ENCODE measurements at regions not wholly inside any gene's neighbourhood (a gene's known extent, or its start where the extent isn't known, plus 50 kb on each side); places are given as distances from the start of the nearest gene placed in this dataset.
"Not testable (repeated sequence)": the region's sequence is repeated elsewhere in the genome, so short reads cannot be mapped to it uniquely, and the experiment has no call there.

DNA sequence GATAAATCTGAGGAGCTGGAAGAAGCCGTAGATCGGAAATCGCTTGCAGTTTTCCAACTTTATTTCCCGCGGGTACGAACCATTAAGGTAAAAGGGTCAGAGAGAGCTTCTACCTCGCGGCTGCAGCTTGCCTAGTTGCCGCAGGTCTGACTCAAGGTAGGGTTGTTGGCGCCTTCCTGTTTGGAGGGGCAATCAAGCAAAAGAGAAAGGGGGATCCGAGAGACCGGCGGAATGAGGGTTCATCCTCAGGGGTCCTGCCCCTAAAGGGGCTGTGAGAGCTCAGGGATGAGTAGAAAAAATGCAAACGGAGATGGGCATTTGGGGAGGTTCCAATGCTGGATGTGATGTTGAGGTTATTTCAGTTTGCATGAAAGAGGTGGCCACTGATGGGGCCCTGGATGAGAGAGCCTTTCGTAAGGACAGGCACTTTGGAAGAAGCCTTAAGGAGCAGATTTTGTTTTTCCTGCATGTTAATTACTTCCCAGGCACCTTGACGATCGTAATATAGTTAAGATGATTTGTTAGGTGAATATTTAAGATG, 265.4 kb downstream of the CGGBP1 start:
- DNase-seq (ENCODE audit: low read depth in 2 of 2) = no peak

DNA sequence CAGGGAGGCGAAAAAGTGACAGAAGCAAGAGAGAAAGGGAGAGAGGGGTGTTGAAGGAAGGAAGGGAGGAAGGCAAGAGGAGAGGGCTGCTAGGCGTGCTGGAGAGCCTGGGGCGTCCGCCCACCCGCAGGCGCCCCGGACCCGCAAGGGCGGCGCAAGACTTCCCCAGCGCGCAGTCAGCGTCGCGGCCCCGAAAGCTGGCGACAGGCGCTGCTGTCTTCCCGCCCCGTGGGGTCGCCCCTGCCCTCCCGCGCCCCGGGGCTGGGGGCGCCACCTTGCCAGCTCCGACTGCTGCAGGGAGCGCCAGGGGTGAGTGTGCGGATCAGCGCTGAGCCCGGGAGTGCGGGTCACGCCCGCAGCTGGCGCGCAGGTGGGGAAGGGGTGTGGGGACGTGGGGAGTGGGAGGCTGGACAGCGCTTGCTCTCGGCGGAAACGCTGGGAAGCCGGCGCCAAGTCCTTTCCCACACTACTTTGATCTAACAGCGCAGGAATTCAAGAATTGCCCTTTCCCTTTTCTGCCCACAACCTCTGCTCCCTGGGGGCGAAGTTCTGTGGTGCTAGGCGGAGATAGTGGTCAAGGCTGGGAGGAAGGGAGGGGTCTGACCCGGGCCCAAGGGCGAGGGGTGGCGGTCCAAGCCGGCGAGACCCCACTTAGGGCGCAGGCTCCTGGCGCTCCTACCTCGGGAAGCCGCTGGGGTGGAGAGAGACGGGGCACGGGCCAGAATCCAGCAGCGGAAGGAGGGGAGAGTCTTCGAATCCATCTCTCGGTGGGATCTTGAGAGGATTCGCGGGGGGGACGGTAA, 266.1 kb downstream of the CGGBP1 start, which contains the start of gene HTR1F:
Gene HTR1F, plus strand, starts transcription at position 173 of the 803 bp plus-strand sequence.
- DNase-seq (ENCODE audit: low read depth in 2 of 2) = no peak

DNA sequence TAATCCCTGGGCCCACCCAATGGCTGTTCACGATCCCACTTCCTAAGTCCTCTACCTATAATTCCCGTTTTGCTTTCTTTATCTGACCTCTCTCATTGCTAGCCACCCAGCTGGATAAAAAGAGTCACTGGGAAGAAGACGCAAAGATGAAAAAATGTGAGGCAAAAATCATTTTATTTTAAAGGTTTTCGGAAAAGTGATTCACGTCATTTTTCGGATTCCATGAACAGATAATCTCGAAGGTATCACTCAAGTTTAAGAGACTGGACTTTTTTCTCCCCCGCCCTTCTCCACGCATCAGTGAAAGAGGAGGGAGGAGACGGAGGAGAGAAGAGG, 266.6 kb downstream of the CGGBP1 start:
- DNase-seq (ENCODE audit: low read depth in 2 of 2) = no peak

DNA sequence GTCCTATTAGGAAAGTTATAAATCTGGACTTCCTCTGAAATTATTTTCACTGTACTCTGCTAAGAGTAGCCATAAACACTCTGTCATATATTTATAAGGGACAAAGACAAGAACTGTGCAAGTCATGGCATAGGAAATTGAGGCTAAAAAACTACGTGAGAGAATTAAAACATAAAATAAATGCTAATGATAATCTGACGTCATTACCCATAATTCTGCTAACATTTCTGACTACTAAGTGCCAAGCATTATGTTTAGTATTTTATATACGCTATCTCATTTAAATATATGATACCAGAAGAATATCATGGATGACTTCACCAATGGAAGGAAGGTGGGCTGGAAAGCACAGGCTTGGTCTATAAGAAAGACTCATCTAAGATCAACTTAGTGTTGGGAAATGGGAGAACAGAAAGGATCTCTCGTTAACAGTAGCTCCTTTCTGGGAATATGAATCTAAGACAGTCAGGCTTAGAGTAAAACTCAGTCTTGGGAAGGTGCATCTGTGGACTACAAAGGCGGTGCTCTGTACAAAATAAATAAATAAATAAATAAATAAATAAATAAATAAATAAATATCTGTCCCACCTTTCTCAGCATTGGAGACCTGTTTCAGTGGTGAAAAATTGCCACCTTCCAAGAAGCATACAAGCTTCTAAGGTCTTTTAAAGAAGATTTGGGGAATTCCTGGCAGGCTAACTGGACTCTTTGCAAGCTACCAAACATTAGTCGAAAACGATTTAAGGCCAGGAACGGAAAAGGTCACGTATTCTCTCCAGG, 267.4 kb downstream of the CGGBP1 start:
- no peak for DNase-seq (ENCODE audit: low read depth in 2 of 2)

DNA sequence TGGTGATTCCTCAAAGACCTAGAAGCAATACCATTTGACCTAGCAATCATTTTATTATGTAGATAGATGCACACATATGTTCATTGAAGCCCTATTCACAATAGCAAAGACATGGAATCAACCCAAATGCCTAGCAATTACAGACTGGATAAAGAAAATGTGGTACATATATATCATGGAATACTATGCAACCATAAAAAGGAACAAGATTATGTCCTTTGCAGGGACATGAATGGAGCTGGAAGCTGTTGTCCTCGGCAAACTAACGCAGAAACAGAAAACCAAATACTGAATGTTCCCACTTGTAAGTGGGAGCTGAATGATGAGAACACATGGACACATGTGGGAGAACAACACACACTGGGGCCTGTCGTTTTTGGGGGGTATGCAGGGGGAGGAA, 269.8 kb downstream of the CGGBP1 start:
- not testable (repeated sequence) for DNase-seq (ENCODE audit: low read depth in 2 of 2)

DNA sequence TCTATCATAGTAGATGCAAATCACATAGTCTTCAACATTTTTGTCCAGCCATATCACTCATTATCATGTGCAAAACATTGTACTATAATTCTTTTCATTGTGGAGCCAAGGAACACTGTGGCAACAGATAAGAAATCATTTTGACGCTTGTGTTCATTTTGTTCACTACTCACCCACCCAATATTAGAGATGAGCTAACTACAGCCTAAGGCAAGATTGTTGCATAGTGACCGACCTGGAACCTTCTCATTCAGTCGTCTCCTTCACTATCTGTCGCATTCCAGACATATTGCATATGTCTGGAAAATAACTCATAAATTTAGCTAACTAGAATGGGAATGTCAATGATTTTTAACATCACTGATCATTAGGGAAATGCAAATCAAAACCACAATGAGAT, 270.3 kb downstream of the CGGBP1 start:
- DNase-seq (ENCODE audit: low read depth in 2 of 2) = no peak

DNA sequence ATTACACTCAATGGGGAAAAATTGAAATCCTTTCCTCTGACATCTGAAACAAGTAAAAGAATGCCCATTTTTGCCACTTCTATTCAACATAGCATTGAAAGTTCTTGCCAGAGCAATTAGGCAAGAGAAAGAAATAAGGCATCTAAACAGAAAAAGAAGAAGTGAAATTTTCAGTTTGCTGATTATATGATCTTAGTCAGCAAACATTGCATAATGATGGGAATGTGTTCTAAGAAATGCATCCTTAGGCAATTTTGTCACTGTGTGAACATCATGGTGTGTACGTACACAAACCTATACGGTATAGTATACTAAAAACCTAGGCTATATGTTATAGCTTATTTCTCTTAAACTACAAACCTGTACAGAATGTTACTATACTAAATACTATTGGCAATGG, 278.0 kb downstream of the CGGBP1 start:
- no peak for DNase-seq (ENCODE audit: low read depth in 2 of 2)

DNA sequence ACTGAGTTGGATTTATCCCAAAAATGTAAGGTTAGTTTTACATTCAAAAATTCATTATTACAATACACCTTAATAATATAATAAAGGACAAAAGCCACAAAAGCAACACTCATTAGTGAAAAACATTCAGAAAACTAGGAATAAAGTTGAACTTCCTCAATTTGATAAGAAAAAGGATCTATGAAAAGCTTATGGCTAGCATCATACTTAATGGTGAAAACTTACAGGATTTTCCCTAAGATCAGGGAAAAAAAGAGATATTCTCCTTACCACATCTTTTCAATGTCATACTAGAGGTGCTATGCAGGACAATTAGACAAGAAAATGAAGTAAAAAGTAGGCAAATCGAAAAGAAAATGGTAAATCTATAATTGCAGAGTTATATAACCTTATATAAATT, 279.9 kb downstream of the CGGBP1 start:
- no peak for DNase-seq (ENCODE audit: low read depth in 2 of 2)

DNA sequence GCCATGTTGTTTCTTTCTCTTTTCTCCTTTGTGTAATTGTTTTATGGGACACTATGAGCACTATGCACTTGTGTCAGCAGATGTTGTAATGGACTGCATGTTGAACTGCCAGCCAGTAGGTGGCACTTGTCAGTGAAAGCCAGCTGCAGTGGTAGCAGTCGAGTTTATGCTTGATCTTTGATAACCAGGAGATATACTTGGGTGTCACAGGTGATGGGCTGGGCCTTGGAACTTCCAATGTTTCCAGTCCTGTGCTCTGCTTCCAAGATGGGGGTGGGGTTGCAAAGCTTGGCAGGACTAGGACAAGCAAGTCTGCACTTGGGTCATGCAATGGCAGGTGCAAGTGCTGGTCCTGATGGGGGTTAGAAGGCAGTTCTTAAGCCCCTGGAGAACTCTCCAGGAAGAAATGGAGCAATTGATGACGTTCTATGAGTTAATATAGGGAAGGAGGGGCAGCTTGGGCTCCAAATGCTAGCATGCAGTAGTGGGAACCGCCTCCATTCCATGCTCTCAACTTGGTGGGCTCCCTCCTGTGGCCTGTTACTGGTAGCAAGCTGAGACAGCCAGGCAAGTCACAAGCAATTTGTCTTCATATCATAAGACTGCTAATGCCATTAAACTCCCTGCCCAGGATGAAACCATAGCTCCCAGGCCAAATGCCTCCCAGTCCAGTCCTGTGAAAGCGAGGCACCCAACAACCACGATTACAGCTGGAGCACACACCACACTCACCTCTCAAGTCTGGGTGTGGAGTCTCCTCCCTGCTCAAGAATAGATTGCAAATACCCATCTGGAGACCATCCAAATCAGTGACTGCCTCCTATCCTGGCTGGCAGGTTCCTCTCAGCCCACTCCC, 287.2 kb downstream of the CGGBP1 start:
- DNase-seq (ENCODE audit: low read depth in 2 of 2) = no peak

DNA sequence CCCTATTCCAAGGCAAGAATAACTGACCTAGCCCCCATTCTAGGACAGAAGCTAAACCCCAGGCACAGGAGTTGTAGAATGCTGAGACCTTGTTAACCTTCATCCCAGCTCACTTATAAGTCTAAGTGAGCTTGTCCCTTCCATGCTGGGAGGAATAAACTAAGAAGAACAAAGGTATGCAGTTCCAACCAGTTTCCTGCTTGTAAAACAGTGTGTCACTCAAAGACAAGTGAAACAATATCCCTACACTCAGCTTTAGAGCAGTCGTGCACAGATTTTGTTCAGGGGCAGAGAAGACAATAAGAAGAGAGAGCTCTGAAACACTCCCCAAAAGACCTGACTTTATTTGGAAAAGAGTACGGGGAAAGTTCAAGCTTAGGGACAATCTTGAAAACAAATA, 292.1 kb downstream of the CGGBP1 start:
- no peak for DNase-seq (ENCODE audit: low read depth in 2 of 2)

DNA sequence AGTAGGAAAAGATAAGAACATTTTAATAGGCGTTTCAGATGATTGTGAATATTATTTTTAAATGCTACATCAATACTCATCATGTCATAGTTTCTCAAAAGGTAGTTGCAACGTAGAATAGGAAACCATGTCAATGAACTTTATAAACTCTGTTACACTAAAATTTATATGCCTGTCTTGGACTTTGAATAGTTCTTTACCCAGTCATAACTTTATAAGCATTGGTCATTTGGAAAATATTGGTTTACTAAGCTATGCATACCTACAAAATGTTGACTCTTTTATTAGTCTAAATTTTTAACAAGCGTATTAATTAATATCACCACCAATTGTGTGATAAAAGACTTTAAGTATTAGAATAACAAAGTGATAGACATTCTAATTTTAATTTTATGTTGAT, 293.5 kb downstream of the CGGBP1 start:
- DNase-seq (ENCODE audit: low read depth in 2 of 2) = no peak

DNA sequence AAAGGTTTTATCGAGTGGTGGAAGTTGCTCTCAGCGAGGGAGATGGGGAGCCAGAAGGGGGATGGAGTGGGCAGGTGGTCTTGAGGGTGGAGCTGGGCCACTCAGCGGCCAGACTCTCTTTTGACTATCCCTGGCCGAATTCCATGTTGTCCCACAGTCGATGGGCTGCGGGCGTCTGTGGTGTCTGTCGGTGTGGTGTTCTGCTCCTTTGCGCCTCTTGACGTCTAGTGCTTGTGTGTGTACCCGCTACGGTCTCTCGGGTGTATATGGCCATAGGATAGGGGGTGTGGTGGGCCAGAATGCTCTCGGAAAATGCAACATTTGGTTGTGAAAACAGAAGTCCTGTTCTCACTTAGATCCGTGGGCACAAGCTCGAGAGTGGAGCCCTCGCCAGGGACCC, 297.0 kb downstream of the CGGBP1 start:
- no peak for DNase-seq (ENCODE audit: low read depth in 2 of 2)

DNA sequence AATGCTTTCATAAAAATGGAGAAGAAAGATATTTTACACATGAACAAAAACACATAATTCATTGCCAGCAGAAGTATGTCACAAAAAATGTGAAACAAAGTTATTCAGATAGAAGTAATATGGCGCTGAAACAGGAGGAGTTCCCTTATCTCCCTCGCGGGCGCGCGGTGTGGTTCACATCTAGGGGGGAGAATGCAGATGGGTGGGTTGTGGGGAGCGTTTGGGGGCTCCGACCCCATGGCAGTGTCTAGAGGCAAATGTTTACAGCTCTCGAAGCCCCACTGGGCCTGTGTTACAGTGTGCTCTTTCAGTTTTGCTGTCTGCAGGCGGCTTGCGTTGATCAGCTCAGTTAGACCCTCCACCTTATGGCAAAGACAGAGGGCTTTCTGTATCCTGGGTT, 297.5 kb downstream of the CGGBP1 start:
- DNase-seq (ENCODE audit: low read depth in 2 of 2) = no peak

DNA sequence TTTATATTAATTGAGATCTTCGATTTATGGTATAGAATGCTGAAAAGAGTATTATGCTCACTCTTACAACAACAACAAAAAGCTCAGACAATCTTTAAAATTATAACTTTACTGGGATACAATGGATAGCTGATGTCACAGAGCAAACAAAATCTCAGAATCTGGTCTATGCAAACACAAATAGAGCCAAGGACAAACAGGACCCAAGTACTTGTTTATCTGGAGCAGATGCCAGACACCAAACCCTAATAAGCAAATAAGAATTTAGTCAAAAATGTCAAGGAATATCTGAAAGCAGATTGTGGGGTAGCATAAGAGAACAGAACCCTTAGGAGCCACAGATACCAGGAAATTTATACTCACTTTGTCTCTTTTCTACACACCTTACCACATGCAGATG, 302.2 kb downstream of the CGGBP1 start:
- DNase-seq (ENCODE audit: low read depth in 2 of 2) = no peak

DNA sequence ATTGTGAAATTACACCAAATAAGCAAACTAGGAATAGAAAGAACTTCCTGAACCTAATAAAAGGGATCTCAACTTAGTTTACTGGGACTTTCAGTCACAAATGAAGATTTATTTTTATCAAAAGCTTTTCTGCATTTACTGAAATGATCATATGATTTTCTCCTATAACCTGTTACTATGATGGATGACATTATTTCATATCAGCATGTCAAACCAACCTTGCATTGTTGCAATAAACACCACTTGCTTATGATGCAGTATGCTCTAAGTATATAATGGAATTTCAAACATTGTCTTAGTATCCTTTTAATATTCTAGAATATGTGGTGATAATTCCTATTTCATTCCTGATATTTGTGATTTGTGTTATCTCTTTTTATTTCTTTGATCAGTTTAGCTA, 303.0 kb downstream of the CGGBP1 start:
- no peak for DNase-seq (ENCODE audit: low read depth in 2 of 2)

DNA sequence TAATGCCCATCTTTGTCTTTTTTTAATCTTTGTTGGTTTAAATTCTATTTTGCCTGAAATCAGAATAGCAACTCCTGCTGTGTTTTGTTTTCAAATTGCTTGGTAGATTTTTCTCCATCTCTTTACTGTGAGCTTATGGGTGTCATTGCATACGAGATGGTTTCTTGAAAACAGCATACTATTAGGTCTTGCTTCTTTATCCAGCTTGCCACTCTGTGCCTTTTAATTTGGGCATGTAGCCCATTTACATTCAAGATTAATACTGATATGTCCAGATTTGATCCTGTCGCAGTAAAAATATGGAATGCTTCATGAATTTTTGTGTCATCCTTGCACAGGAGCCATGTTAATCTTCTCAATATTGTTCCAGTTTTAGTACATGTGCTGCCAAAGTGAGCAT, 316.6 kb downstream of the CGGBP1 start:
- DNase-seq (ENCODE audit: low read depth in 2 of 2) = no peak

DNA sequence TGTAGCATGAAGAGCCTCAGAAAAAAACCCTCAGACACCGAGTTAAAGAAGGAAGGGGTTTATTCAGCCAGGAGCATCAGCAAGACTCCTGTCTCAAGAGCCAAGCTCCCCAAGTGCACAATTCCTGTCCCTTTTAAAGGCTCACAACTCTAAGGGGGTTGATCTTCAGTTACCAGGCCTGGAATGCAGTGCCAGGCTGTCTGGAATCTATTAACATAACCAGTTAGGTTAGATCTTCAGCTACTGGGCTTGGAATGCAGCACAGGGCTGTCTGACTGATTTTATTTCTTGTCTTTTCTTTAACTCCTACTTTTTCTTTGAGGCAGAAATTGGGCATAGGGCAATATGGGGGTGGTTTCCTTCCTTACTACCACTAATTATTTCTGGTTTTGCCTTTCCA, 317.9 kb downstream of the CGGBP1 start:
- not testable (repeated sequence) for DNase-seq (ENCODE audit: low read depth in 2 of 2)

DNA sequence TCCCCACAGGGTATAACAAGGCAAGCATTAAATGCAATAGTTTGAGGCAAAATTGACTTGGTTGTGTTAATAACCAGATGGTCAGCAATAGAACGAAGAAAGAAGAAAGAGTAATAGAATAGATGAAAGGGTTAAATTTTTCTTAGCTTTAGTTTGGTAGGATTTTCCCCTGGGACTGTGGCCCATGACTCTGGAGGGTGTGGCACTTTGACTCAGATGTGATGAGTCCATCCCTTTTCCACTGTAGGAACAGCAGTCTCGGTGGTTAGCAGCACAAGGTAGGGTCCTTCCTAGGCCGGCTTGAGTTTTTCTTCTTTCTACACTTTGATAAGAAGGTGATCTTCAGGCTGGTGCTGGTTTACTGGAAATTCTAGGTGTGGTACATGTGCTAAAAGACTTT, 321.0 kb downstream of the CGGBP1 start:
- not testable (repeated sequence) for DNase-seq (ENCODE audit: low read depth in 2 of 2)

DNA sequence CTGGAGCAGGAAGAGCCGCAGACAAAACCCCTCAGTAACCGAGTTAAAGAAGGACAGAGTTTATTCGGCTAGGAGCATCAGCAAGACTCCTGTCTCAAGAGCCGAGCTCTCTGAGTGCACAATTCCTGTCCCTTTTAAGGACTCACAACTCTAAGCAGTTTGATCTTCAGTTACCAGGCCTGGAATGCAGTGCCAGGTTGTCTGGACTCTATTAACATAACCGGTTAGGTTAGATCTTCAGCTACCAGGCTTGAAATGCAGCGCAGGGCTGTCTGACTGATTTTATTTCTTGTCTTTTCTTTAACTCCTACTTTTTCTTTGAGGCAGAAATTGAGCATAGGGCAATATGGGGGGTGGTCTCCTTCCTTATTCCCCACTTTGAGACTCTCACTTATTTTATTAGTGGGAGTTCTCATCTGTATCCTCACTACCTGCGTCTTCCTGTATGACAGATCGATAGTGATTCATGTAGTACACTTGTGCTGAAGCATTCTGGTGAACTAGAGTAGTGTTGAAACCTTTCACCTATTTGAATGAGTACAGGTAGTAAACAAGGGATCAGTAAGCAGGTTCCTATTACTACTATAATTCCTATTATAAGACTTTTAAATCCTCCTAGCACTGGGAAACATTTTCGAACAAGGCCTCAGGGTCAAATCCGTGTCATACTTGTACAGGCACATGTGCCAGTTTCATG, 325.0 kb downstream of the CGGBP1 start:
- no peak for DNase-seq (ENCODE audit: low read depth in 2 of 2)

DNA sequence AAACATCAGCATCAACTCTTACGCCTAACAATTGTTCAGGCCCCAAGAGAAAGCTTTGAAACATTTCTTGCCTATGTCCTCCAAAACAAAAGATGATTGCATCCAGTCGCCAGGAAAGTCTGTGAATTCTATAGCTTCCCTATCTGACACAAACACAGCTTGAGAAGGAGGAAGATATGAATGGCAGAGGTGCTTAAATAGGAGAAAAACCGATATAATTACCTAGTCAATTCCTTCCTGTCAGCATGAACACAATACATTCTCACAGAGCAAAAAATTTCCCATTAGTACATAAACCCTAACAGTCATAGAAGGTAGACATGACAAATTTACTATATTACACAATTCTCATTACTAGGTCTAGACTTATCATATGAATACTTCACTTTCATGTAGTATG, 326.5 kb downstream of the CGGBP1 start:
- no peak for DNase-seq (ENCODE audit: low read depth in 2 of 2)

DNA sequence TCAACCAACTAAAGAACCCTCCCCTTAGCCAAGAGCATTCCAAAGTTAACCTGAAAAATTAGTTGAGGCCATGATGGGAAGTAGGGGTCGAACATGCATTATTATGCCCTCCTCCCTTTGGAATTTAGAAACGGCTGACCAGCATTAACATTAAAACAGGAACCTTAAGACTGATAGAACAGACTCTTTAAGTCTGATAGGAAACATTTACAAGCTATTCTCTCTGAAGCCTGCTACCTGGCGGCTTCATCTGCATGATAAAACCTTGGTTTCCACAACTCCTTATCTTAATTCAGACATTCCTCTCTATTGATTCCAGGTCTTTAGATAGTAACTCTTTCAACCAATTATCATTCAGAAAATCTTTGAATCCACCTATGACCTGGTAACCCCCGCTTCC, 331.0 kb downstream of the CGGBP1 start:
- DNase-seq (ENCODE audit: low read depth in 2 of 2) = no peak

DNA sequence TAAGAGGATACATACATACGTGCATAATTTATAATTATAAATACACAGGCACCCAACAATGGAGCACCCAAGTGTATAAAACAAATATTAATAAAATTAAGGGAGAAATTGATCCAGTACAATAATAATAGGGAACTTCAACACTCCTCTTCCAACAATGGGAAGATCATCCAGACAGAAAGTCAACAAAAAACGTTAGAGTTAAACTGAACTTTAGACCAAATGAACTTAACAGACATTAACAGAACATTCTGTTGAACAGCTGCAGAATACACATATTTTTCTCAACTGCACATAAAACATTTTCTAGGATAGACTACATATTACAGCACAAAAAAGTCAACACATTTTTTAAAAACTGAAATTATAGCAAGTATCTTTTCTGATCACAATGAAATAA, 339.7 kb downstream of the CGGBP1 start:
- no peak for DNase-seq (ENCODE audit: low read depth in 2 of 2)

Measured in fibroblast of skin of left quadriceps (primary cell).